ENCODE measurements at regions not wholly inside any gene's neighbourhood (a gene's known extent, or its start where the extent isn't known, plus 50 kb on each side); places are given as distances from the start of the nearest gene placed in this dataset.

GRCh38 chr17:13775450-13775849, 173.7 kb upstream of the HS3ST3A1 start:
- Mint-ChIP-seq H3K27ac (ENCODE audit: unreplicated experiment) (no peak overlapping the region), H3K9me3 (ENCODE audit: unreplicated experiment) (peaks cover 9% of the 10 kb centered on the region), H3K4me3 (ENCODE audit: unreplicated experiment) (no peak overlapping the region), H3K27me3 (ENCODE audit: unreplicated experiment) (peaks cover 2% of the 10 kb centered on the region), H3K4me1 (ENCODE audit: low read depth, unreplicated experiment) (no peaks in the 10 kb centered on the region), H3K36me3 (ENCODE audit: unreplicated experiment) (peaks cover 19% of the 10 kb centered on the region)
- TF ChIP-seq CTCF (IDR thresholded peaks at IDR 0.05; ENCODE audit: partially characterized antibody, unreplicated experiment), result no peak
- DNase-seq, result no peak

- no peaks in the 10 kb centered on the region for H3K4me1 Mint-ChIP-seq (ENCODE audit: low read depth, unreplicated experiment)
- DNase-seq, result no peak
- H3K4me3 Mint-ChIP-seq (ENCODE audit: unreplicated experiment), result no peak overlapping the region
- no peak for TF ChIP-seq CTCF (IDR thresholded peaks at IDR 0.05; ENCODE audit: partially characterized antibody, unreplicated experiment)
- H3K36me3 Mint-ChIP-seq (ENCODE audit: unreplicated experiment), result peaks cover 15% of the 10 kb centered on the region
- H3K27me3 Mint-ChIP-seq (ENCODE audit: unreplicated experiment), result peaks cover 2% of the 10 kb centered on the region
- H3K27ac Mint-ChIP-seq (ENCODE audit: unreplicated experiment), result no peak overlapping the region
- peaks cover 5% of the 10 kb centered on the region for H3K9me3 Mint-ChIP-seq (ENCODE audit: unreplicated experiment)
These were observed 174.4 kb upstream of the HS3ST3A1 start for GRCh38 chr17:13776027-13776551.

GRCh38 chr17:13777003-13777402, 175.3 kb upstream of the HS3ST3A1 start:
- no peaks in the 10 kb centered on the region for H3K4me1 Mint-ChIP-seq (ENCODE audit: low read depth, unreplicated experiment)
- H3K9me3 Mint-ChIP-seq (ENCODE audit: unreplicated experiment), result peaks cover 5% of the 10 kb centered on the region
- no peak for DNase-seq
- H3K27ac Mint-ChIP-seq (ENCODE audit: unreplicated experiment), result no peak overlapping the region
- H3K27me3 Mint-ChIP-seq (ENCODE audit: unreplicated experiment), result peaks cover 2% of the 10 kb centered on the region
- no peak overlapping the region for H3K4me3 Mint-ChIP-seq (ENCODE audit: unreplicated experiment)
- no peak for TF ChIP-seq CTCF (IDR thresholded peaks at IDR 0.05; ENCODE audit: partially characterized antibody, unreplicated experiment)
- peaks cover 14% of the 10 kb centered on the region for H3K36me3 Mint-ChIP-seq (ENCODE audit: unreplicated experiment)

GRCh38 chr17:13784434-13785095, 182.8 kb upstream of the HS3ST3A1 start:
- Mint-ChIP-seq H3K9me3 (ENCODE audit: unreplicated experiment) (no peaks in the 10 kb centered on the region), H3K4me3 (ENCODE audit: unreplicated experiment) (no peak overlapping the region), H3K36me3 (ENCODE audit: unreplicated experiment) (no peaks in the 10 kb centered on the region), H3K27me3 (ENCODE audit: unreplicated experiment) (no peaks in the 10 kb centered on the region), H3K4me1 (ENCODE audit: low read depth, unreplicated experiment) (no peaks in the 10 kb centered on the region), H3K27ac (ENCODE audit: unreplicated experiment) (no peak overlapping the region)
- no peak for DNase-seq
- TF ChIP-seq CTCF (IDR thresholded peaks at IDR 0.05; ENCODE audit: partially characterized antibody, unreplicated experiment), result no peak

- Mint-ChIP-seq H3K9me3 (ENCODE audit: unreplicated experiment) (no peaks in the 10 kb centered on the region), H3K36me3 (ENCODE audit: unreplicated experiment) (no peaks in the 10 kb centered on the region), H3K27ac (ENCODE audit: unreplicated experiment) (no peak overlapping the region), H3K27me3 (ENCODE audit: unreplicated experiment) (no peaks in the 10 kb centered on the region), H3K4me1 (ENCODE audit: low read depth, unreplicated experiment) (no peaks in the 10 kb centered on the region), H3K4me3 (ENCODE audit: unreplicated experiment) (no peak overlapping the region)
- TF ChIP-seq CTCF (IDR thresholded peaks at IDR 0.05; ENCODE audit: partially characterized antibody, unreplicated experiment), result no peak
- no peak for DNase-seq
These were observed 184.4 kb upstream of the HS3ST3A1 start for GRCh38 chr17:13785981-13786598.
